SKM-1 (cell line): ENCODE measurements at regions not wholly inside any gene's neighbourhood (a gene's known extent, or its start where the extent isn't known, plus 50 kb on each side); places are given as distances from the start of the nearest gene placed in this dataset.
"Not testable (repeated sequence)": the region's sequence is repeated elsewhere in the genome, so short reads cannot be mapped to it uniquely, and the experiment has no call there.

Experiments used
- DNase-seq: peaks from one replicate; lab custom pipeline; 2025; ENCODE audit not compliant: unreplicated experiment; lab: John Stamatoyannopoulos, UW

- no peak for DNase-seq
Measured at GRCh38 chr7:109402107-109402506, 832.4 kb downstream of the DNAJB9 start.

- no peak for DNase-seq
Measured at GRCh38 chr7:109407756-109408155, 838.1 kb downstream of the DNAJB9 start.

- no peak for DNase-seq
Measured at GRCh38 chr7:109437957-109438356, 868.3 kb downstream of the DNAJB9 start.

GRCh38 chr7:109449760-109450159, 880.1 kb downstream of the DNAJB9 start:
- DNase-seq, result no peak

GRCh38 chr7:109456116-109456515, 886.4 kb downstream of the DNAJB9 start:
- no peak for DNase-seq

- no peak for DNase-seq
Measured at GRCh38 chr7:109460296-109460695, 890.6 kb downstream of the DNAJB9 start.

- DNase-seq, result no peak
Measured at GRCh38 chr7:109462171-109462570, 892.5 kb downstream of the DNAJB9 start.

GRCh38 chr7:109467729-109468128, 898.1 kb downstream of the DNAJB9 start:
- DNase-seq, result not testable (repeated sequence)

GRCh38 chr7:109473172-109473571, 903.5 kb downstream of the DNAJB9 start:
- no peak for DNase-seq

- DNase-seq, result no peak
Measured at GRCh38 chr7:109476409-109476808, 906.7 kb downstream of the DNAJB9 start.

- DNase-seq, result no peak
Measured at GRCh38 chr7:109479388-109479787, 909.7 kb downstream of the DNAJB9 start.

GRCh38 chr7:109490607-109491006, 920.9 kb downstream of the DNAJB9 start:
- DNase-seq, result not testable (repeated sequence)

GRCh38 chr7:109497053-109497452, 927.4 kb downstream of the DNAJB9 start:
- DNase-seq, result no peak

- no peak for DNase-seq
Measured at GRCh38 chr7:109498131-109498530, 928.5 kb downstream of the DNAJB9 start.

GRCh38 chr7:109503421-109503820, 933.7 kb downstream of the DNAJB9 start:
- no peak for DNase-seq

- no peak for DNase-seq
Measured at GRCh38 chr7:109522585-109522984, 952.9 kb downstream of the DNAJB9 start.

GRCh38 chr7:109527833-109528232, 958.2 kb downstream of the DNAJB9 start:
- DNase-seq, result no peak

- no peak for DNase-seq
Measured at GRCh38 chr7:109529712-109530111, 960.0 kb downstream of the DNAJB9 start.

GRCh38 chr7:109532262-109532992, 962.8 kb downstream of the DNAJB9 start:
- no peak for DNase-seq

GRCh38 chr7:109545686-109546085, 976.0 kb downstream of the DNAJB9 start:
- DNase-seq, result no peak

GRCh38 chr7:109549471-109550193, 980.0 kb downstream of the DNAJB9 start:
- no peak for DNase-seq

- DNase-seq, result no peak
Measured at GRCh38 chr7:109552017-109552416, 982.3 kb downstream of the DNAJB9 start.
